Cardiac fibroblast (primary cell): ENCODE measurements at regions not wholly inside any gene's neighbourhood (a gene's known extent, or its start where the extent isn't known, plus 50 kb on each side); places are given as distances from the start of the nearest gene placed in this dataset.
"Not testable (repeated sequence)": the region's sequence is repeated elsewhere in the genome, so short reads cannot be mapped to it uniquely, and the experiment has no call there.

Experiments
- DNase-seq, 2 donors: peaks; one replicate each; pipeline versions ENCODE4 v3.0.0 to v3.0.0-alpha.2; 2010; ENCODE audit warnings: low read depth in 2 of 2
- H3K4me3 ChIP-seq, 2 donors: replicated peaks in 1 of 2; 1 replicate in 1 of 2; 2 replicates in 1 of 2; pipeline ENCODE4 v1.5.1; 2011; ENCODE audit warnings: low read depth in 2 of 2, low read length in 2 of 2, mild to moderate bottlenecking in 2 of 2, moderate library complexity in 1 of 2
- TF ChIP-seq, protein P1 (sequence below): IDR thresholded peaks from one replicate; pipeline ENCODE4 v1.5.1; 2011; ENCODE audit warnings: low read depth, mild to moderate bottlenecking, low read length, inconsistent platforms

DNA sequence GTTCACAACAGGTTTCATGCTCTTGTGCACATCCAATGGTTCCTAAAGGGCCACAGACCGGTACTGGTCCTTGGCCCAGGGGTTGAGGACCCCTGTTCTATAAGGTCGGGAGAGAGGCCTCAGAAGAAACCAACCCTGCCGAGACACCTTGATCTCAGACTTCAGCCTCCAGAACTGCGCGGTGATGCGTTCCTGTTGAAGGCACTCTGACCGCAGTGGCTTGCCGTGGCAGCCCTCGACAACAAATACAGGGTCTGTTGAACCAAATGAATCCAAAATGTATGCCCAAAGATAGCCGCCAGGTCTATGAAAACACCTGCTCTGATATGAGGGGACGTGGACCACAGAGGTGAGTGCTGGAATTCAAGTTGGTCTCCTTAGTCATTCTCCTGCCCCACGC, 389.8 kb downstream of the SEC14L1 start:
- TF ChIP-seq, protein P1, sequence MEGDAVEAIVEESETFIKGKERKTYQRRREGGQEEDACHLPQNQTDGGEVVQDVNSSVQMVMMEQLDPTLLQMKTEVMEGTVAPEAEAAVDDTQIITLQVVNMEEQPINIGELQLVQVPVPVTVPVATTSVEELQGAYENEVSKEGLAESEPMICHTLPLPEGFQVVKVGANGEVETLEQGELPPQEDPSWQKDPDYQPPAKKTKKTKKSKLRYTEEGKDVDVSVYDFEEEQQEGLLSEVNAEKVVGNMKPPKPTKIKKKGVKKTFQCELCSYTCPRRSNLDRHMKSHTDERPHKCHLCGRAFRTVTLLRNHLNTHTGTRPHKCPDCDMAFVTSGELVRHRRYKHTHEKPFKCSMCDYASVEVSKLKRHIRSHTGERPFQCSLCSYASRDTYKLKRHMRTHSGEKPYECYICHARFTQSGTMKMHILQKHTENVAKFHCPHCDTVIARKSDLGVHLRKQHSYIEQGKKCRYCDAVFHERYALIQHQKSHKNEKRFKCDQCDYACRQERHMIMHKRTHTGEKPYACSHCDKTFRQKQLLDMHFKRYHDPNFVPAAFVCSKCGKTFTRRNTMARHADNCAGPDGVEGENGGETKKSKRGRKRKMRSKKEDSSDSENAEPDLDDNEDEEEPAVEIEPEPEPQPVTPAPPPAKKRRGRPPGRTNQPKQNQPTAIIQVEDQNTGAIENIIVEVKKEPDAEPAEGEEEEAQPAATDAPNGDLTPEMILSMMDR = no peak
- no peak overlapping the region for H3K4me3 ChIP-seq
- no peak for DNase-seq

DNA sequence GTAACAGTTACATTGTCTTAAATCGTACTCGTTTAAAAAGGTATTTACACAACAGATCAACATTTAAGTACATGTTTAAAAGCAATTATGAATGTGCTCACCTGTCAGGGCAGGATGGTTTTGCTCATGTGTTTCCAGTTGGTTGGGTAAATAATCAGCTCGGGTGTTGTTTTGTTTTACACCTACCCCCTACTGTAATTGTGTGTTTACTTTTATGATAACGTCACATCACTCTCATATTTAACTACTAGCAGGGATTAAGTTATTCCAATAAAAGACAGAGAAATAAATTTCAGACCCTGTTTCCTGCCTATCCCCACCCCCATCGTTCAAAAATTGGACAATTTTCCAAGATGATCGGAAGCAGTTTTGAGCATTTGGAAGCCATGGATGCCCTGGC, 390.2 kb downstream of the SEC14L1 start:
- TF ChIP-seq, protein P1 = no peak

DNA sequence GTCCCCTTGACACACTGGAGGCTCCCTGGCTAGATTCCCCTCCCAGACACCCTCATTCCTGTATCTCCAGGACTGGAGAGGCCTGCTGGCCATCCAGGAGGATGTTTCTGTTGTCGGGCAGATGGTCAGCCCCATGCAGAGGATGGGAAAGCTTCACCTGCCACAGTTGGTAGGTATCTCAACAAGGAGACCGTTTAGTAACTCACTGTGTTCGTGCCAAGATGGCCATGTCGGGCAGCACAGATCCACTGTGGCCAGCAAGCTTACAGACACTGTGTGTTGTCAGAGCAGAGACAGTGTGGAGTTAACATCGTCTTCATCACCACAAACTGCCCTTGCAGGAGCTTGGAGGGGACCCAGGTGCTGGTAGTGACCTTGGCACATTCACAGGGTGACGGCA, 390.9 kb downstream of the SEC14L1 start:
- no peak for DNase-seq
- TF ChIP-seq, protein P1 = no peak
- H3K4me3 ChIP-seq = no peak overlapping the region

More for the DNA sequence above, 390.2 kb downstream of the SEC14L1 start:
- H3K4me3 ChIP-seq = no peak overlapping the region
- DNase-seq = no peak

DNA sequence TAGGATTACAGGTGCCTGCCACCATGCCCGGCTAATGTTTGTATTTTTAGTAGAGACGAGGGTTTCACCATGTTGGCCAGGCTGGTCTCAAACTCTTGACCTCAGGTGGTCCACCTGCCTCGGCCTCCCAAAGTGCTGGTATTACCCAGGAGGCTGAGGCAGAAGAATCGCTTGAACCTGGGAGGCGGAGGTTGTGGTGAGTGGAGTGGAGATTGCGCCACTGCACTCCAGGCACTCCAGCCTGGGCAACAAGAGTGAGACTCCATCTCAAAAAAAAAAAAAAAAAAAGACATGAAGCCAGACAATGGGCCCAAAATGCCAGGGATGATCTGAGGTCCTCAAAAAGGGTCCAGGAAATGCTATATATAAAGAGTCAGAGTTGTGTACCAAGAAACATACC, 392.9 kb downstream of the SEC14L1 start:
- not testable (repeated sequence) for H3K4me3 ChIP-seq

DNA sequence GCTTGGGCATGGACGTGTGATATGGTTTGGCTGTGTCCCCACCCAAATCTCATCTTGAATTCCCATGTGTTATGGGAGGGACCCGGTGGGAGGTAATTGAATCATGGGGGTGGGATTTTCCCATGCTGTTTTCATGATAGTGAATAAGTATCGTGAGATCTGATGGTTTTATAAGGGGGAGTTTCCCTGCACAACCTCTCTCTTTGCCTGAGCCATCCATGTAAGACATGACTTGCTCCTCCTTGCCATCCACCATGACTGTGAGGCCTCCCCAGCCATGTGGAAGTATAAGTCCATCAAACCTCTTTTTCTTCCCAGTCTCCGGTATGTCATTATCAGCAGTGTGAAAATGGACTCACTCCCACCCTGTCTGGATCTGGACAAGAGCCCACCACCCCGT, 393.4 kb downstream of the SEC14L1 start:
- no peak for DNase-seq
- H3K4me3 ChIP-seq = no peak overlapping the region
- TF ChIP-seq, protein P1 = no peak

More for the DNA sequence above, 392.9 kb downstream of the SEC14L1 start:
- DNase-seq = not testable (repeated sequence)

DNA sequence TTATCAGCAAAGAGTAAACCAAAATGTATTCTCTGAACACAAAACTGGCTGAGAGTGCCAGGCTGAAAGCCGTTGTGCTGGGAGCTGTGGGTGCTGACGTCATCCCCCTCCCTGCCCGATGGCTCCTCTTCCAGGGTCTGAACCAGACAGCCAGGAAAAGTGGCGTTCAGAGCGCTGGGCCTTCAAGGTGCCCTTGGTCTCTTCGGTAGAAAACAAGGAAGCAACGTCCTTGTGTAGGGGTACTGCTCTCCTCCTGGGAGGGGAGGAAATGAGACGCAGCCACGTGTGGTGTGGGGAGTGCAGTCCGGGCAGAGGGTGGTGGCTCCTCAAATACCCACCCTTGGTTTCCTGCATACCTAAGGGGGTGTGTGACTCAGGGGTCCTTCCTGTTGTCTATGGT, 394.7 kb downstream of the SEC14L1 start:
- no peak overlapping the region for H3K4me3 ChIP-seq
- DNase-seq = no peak
- TF ChIP-seq, protein P1 = no peak

DNA sequence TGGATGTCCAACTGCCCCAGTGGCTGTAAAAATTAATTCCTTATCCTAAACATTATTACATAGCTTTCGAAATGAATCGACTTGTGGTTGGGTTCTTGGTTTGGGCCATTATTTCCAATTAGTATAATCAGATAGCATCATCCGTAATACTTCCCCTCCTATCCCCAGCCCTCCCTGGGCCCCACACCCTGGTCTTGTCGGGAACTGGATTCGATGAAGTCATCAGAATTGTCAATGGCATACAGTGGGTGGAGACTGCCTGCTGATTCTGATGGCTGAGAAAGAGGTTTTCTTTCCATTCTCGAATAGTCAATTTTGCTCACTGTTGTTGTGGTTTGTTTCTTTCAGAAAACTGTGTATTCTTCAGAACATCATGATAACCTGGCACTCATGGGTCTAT, 395.1 kb downstream of the SEC14L1 start:
- no peak overlapping the region for H3K4me3 ChIP-seq
- TF ChIP-seq, protein P1 = no peak
- peak in 1 of 2 donors; percentile 14 for DNase-seq

DNA sequence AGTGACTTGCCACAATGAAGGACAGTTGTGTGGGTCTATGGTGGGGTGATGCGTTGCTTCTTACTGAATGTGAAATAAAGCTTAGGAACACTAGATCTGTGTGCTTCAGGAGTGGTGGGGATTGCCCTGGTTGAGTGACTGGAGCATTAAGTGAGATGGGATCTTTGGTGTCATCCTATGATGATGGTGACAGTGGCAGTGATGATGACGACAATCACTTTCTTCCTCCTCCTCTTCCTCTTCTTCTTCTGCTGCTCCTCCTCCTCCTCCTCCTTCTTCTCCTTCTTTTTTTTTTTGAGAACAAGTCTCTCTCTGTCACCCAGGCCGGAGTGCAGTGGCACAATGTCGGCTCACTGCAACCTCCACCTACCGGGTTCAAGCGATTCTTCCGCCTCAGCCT, 396.8 kb downstream of the SEC14L1 start:
- TF ChIP-seq, protein P1 = no peak
- DNase-seq = no peak

More for the DNA sequence above, 396.8 kb downstream of the SEC14L1 start:
- H3K4me3 ChIP-seq = no peak overlapping the region
